BE2C (cell line): ENCODE measurements at regions not wholly inside any gene's neighbourhood (a gene's known extent, or its start where the extent isn't known, plus 50 kb on each side); places are given as distances from the start of the nearest gene placed in this dataset.
"Not testable (repeated sequence)": the region's sequence is repeated elsewhere in the genome, so short reads cannot be mapped to it uniquely, and the experiment has no call there.

Source experiments
- DNase-seq: peaks from one replicate; pipeline ENCODE4 v3.0.0-alpha.2; 2020
- H3K27me3 ChIP-seq: fragments of 250-450 bp; sonication (Bioruptor Pico); 2 replicates; pipeline ENCODE4 v1.5.1; 2020; ENCODE audit warnings: mild to moderate bottlenecking
- H3K36me3 ChIP-seq: fragments of 250-450 bp; sonication (Bioruptor Pico); 2 replicates; pipeline ENCODE4 v1.5.1; 2020; ENCODE audit warnings: mild to moderate bottlenecking
- H3K4me1 ChIP-seq: fragments of 250-450 bp; sonication (Bioruptor Pico); 2 replicates; pipeline ENCODE4 v1.5.1; 2020
- H3K4me3 ChIP-seq: 2 replicates; pipeline ENCODE4 v1.5.1; 2011; ENCODE audit warnings: low read depth, low read length
- H3K9me3 ChIP-seq: fragments of 250-450 bp; sonication (Bioruptor Pico); 2 replicates; pipeline ENCODE4 v1.5.1; 2020
- CTCF ChIP-seq: IDR thresholded peaks from 2 replicates; pipeline ENCODE4 v1.5.1; 2012; ENCODE audit warnings: mild to moderate bottlenecking, low read depth, low read length

- not testable (repeated sequence) for H3K4me1 ChIP-seq, H3K27me3 ChIP-seq, DNase-seq, H3K36me3 ChIP-seq, H3K4me3 ChIP-seq, H3K9me3 ChIP-seq
Measured at GRCh38 chr12:39699079-39699478, 79.5 kb upstream of the ABCD2 start.

DNA sequence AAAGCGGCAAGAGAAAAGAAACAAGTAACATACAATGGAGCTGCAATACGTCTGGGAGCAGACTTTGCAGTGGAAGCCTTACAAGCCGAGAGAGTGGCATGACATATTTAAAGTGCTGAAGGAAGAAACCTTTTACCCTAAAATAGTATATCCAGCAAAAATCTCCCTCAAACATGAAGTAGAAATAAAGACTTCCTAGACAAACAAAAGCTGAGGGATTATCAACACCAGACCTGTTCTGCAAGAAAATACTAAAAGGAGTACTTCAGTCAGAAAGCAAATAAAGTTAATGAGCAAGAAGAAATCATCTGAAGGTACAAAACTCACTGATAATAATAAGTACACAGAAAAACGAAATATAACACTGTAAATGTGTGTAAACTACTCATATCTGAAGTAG, 77.5 kb upstream of the ABCD2 start:
- TF ChIP-seq CTCF: no peak
- H3K9me3 ChIP-seq: no peaks in the 10 kb centered on the region
- 0 out of 2 replicates have a peak, but pooled peaks cover 2% of the 10 kb centered on the region for H3K4me1 ChIP-seq
- no peak for DNase-seq
- no peaks in the 10 kb centered on the region for H3K27me3 ChIP-seq
- no peak overlapping the region for H3K4me3 ChIP-seq
- H3K36me3 ChIP-seq: no peaks in the 10 kb centered on the region

GRCh38 chr12:39692258-39692853, 72.8 kb upstream of the ABCD2 start:
- H3K9me3 ChIP-seq: no peaks in the 10 kb centered on the region
- DNase-seq: no peak
- H3K36me3 ChIP-seq: no peaks in the 10 kb centered on the region
- no peak overlapping the region for H3K4me3 ChIP-seq
- TF ChIP-seq CTCF: peak; percentile 23; the same call in 1 of the 2 replicates
- H3K4me1 ChIP-seq: 0 out of 2 replicates have a peak, but pooled peaks cover 2% of the 10 kb centered on the region
- H3K27me3 ChIP-seq: no peaks in the 10 kb centered on the region

- no peaks in the 10 kb centered on the region for H3K9me3 ChIP-seq
- no peaks in the 10 kb centered on the region for H3K36me3 ChIP-seq
- H3K27me3 ChIP-seq: no peaks in the 10 kb centered on the region
- no peak for DNase-seq
- H3K4me3 ChIP-seq: no peak overlapping the region
- no peak for TF ChIP-seq CTCF
- H3K4me1 ChIP-seq: peaks cover 5% of the 10 kb centered on the region; the same call in 1 of the 2 replicates
Measured at GRCh38 chr12:39685854-39686657, 66.5 kb upstream of the ABCD2 start.

GRCh38 chr12:39682689-39683477, 63.3 kb upstream of the ABCD2 start:
- Histone ChIP-seq H3K4me3 (no peak overlapping the region), H3K27me3 (no peaks in the 10 kb centered on the region), H3K4me1 (peaks cover 5% of the 10 kb centered on the region; the same call in 1 of the 2 replicates), H3K36me3 (no peaks in the 10 kb centered on the region), H3K9me3 (no peaks in the 10 kb centered on the region)
- no peak for DNase-seq
- no peak for TF ChIP-seq CTCF

DNA sequence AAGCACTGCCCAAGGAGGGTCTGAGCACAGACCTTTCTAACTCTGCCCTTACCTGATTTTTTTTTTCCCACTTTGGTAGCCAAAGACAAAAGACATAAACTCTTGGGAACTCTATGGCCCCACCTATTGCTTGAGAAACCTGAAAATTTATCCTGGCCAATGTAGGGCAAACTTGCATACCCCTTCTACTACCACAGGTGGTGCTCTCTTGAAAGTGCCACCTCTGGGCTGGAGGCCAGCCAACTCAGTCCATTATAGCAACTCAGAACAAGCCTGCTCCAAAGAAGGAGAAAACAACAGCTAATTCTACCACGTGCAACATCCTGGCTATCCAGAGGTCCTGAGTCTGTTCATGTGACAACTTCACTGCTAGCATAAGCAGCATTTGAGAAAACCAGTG, 55.7 kb upstream of the ABCD2 start:
- Histone ChIP-seq H3K9me3 (no peaks in the 10 kb centered on the region), H3K4me3 (no peak overlapping the region), H3K27me3 (no peaks in the 10 kb centered on the region), H3K4me1 (no peaks in the 10 kb centered on the region), H3K36me3 (no peaks in the 10 kb centered on the region)
- peak; percentile 9; the same call in 1 of the 2 replicates for TF ChIP-seq CTCF
- DNase-seq: no peak
